ENCODE measurements at regions not wholly inside any gene's neighbourhood (a gene's known extent, or its start where the extent isn't known, plus 50 kb on each side); places are given as distances from the start of the nearest gene placed in this dataset.
"Not testable (repeated sequence)": the region's sequence is repeated elsewhere in the genome, so short reads cannot be mapped to it uniquely, and the experiment has no call there.

GRCh38 chr22:48782811-48783511 lies 1044.7 kb downstream of the BRD1 start:
- DNase-seq (ENCODE audit: low read depth), result no peak

- DNase-seq (ENCODE audit: low read depth), result no peak
Observed at GRCh38 chr22:48782326-48782725, 1045.3 kb downstream of the BRD1 start.

- no peak for DNase-seq (ENCODE audit: low read depth)
Observed at GRCh38 chr22:48781868-48782267, 1045.8 kb downstream of the BRD1 start.

GRCh38 chr22:48781391-48781790 lies 1046.3 kb downstream of the BRD1 start:
- no peak for DNase-seq (ENCODE audit: low read depth)

GRCh38 chr22:48780597-48781277 lies 1046.9 kb downstream of the BRD1 start:
- DNase-seq (ENCODE audit: low read depth), result no peak

GRCh38 chr22:48779661-48780596 lies 1047.7 kb downstream of the BRD1 start:
- no peak for DNase-seq (ENCODE audit: low read depth)

- DNase-seq (ENCODE audit: low read depth), result no peak
Observed at GRCh38 chr22:48779211-48779643, 1048.4 kb downstream of the BRD1 start.

- no peak for DNase-seq (ENCODE audit: low read depth)
Observed at GRCh38 chr22:48778308-48779195, 1049.1 kb downstream of the BRD1 start.

GRCh38 chr22:48772286-48772907 lies 1055.3 kb downstream of the BRD1 start:
- DNase-seq (ENCODE audit: low read depth), result no peak

GRCh38 chr22:48765595-48765994 lies 1062.1 kb downstream of the BRD1 start:
- no peak for DNase-seq (ENCODE audit: low read depth)

- DNase-seq (ENCODE audit: low read depth), result no peak
Observed at GRCh38 chr22:48761546-48761945, 1066.1 kb downstream of the BRD1 start.

GRCh38 chr22:48760481-48761390 lies 1066.9 kb downstream of the BRD1 start:
- no peak for DNase-seq (ENCODE audit: low read depth)

- no peak for DNase-seq (ENCODE audit: low read depth)
Observed at GRCh38 chr22:48758881-48759875, 1068.5 kb downstream of the BRD1 start.

- no peak for DNase-seq (ENCODE audit: low read depth)
Observed at GRCh38 chr22:48757985-48758561, 1069.6 kb downstream of the BRD1 start.

- no peak for DNase-seq (ENCODE audit: low read depth)
Observed at GRCh38 chr22:48757581-48757980, 1070.1 kb downstream of the BRD1 start.

GRCh38 chr22:48757135-48757534 lies 1070.5 kb downstream of the BRD1 start:
- not testable (repeated sequence) for DNase-seq (ENCODE audit: low read depth)

- no peak for DNase-seq (ENCODE audit: low read depth)
Observed at GRCh38 chr22:48756146-48757111, 1071.2 kb downstream of the BRD1 start.
